Endothelial cell of umbilical vein (primary cell): ENCODE measurements at regions not wholly inside any gene's neighbourhood (a gene's known extent, or its start where the extent isn't known, plus 50 kb on each side); places are given as distances from the start of the nearest gene placed in this dataset.

ENCODE experiments used
- BruUV-seq: library from RNA; stranded (reverse); fragments of 400-500 nt; replicated peaks from 2 replicates; lab custom pipeline; 2021; lab: Mats Ljungman, UMichigan
- CTCF ChIA-PET: fragments of 300-600, 350-600 bp; sonication (Branson Sonifier 250); formaldehyde crosslinking; loops from one replicate; lab custom pipeline; 2021; ENCODE audit warnings: antibody characterized with exemption, inconsistent platforms; lab: Charles Lee
- POLR2A ChIA-PET: fragments of 300-600, 350-600 bp; sonication (Branson Sonifier 250); formaldehyde crosslinking; loops from one replicate; lab custom pipeline; 2021; ENCODE audit warnings: antibody characterized with exemption, inconsistent platforms; lab: Charles Lee
- DNase-seq: peaks from one replicate; pipeline ENCODE4 v3.0.0-alpha.2; 2011; ENCODE audit warnings: low read depth, low spot score
- FAIRE-seq: peaks from 2 replicates; lab custom pipeline; 2011; peaks lifted over from hg19 to GRCh38; lab: Jason Lieb, UNC
- H2AFZ ChIP-seq: 2 replicates; pipeline ENCODE4 v1.6.0; 2012; ENCODE audit warnings: low read depth, low read length, control low read depth, inconsistent platforms
- H3K27ac ChIP-seq: 2 replicates; pipeline ENCODE4 v1.5.1; 2011; ENCODE audit warnings: low read depth, mild to moderate bottlenecking, control low read depth, low read length, moderate library complexity; ENCODE audit not compliant: insufficient read depth
- H3K27me3 ChIP-seq, 2 experiments: 2 replicates each; pipeline versions ENCODE4 v1.6.0 to v1.6.1; 2011; ENCODE audit warnings: low read length in 2 of 2, mixed read lengths in 1 of 2; ENCODE audit not compliant: control insufficient read depth in 2 of 2, insufficient read depth in 2 of 2
- H3K36me3 ChIP-seq, 2 experiments: 2 replicates in 1 of 2; 3 replicates in 1 of 2; pipeline ENCODE4 v1.5.1; 2011; ENCODE audit warnings: low read length in 2 of 2, mild to moderate bottlenecking in 1 of 2, moderate library complexity in 1 of 2; ENCODE audit not compliant: control insufficient read depth in 2 of 2, insufficient read depth in 2 of 2; ENCODE audit errors: extremely low read depth in 1 of 2
- H3K4me1 ChIP-seq: 3 replicates; pipeline ENCODE4 v1.5.1; 2011; ENCODE audit warnings: mild to moderate bottlenecking, low read length; ENCODE audit not compliant: control insufficient read depth, insufficient read depth; ENCODE audit errors: extremely low read depth
- H3K4me2 ChIP-seq: 2 replicates; pipeline ENCODE4 v1.6.1; 2011; ENCODE audit warnings: low read length, control low read depth, mixed read lengths; ENCODE audit not compliant: insufficient read depth
- H3K4me3 ChIP-seq, 3 experiments: fragments of 200-600 bp in 1 of 3; sonication (generic), shearing (Covaris generic) in 1 of 3; replicated peaks in 1 of 3; 2 replicates each; pipeline ENCODE4 v1.5.1; 2011 to 2016; ENCODE audit warnings: control low read depth in 3 of 3, low read length in 3 of 3, mild to moderate bottlenecking in 2 of 3, inconsistent platforms in 1 of 3, low read depth in 1 of 3, moderate library complexity in 1 of 3; ENCODE audit not compliant: insufficient read depth in 1 of 3
- H3K79me2 ChIP-seq: 2 replicates; pipeline ENCODE4 v1.6.0; 2012; ENCODE audit warnings: low read length, inconsistent platforms; ENCODE audit not compliant: control insufficient read depth, insufficient read depth
- H3K9ac ChIP-seq: replicated peaks from 2 replicates; pipeline ENCODE3; 2011; ENCODE audit warnings: low read length, control low read depth; ENCODE audit not compliant: insufficient read depth; ENCODE audit errors: extremely low read depth
- H3K9me1 ChIP-seq: replicated peaks from 3 replicates; pipeline ENCODE4 v1.6.0; 2011; ENCODE audit warnings: mild to moderate bottlenecking, low read length; ENCODE audit not compliant: control insufficient read depth, insufficient read depth; ENCODE audit errors: extremely low read depth
- H3K9me3 ChIP-seq: replicated peaks from 2 replicates; pipeline ENCODE4 v1.5.1; 2012; ENCODE audit warnings: low read length, inconsistent platforms; ENCODE audit not compliant: control insufficient read depth, insufficient read depth
- H4K20me1 ChIP-seq: replicated peaks from 2 replicates; pipeline ENCODE3; 2011; ENCODE audit warnings: mild to moderate bottlenecking, low read length; ENCODE audit not compliant: control insufficient read depth, insufficient read depth; ENCODE audit errors: extremely low read depth
- EZH2 ChIP-seq: IDR thresholded peaks from 2 replicates; pipeline ENCODE4 v1.6.1; 2012; ENCODE audit warnings: borderline replicate concordance, low read depth, mild to moderate bottlenecking, moderate library complexity, low read length, inconsistent platforms; ENCODE audit not compliant: severe bottlenecking
- FOS ChIP-seq: IDR thresholded peaks from 2 replicates; pipeline ENCODE4 v1.6.1; 2011; ENCODE audit warnings: mild to moderate bottlenecking, low read length, moderate library complexity, borderline replicate concordance; ENCODE audit not compliant: insufficient read depth
- GATA2 ChIP-seq: IDR thresholded peaks from 2 replicates; pipeline ENCODE4 v1.7.0; 2011; ENCODE audit warnings: low read depth, mild to moderate bottlenecking, moderate library complexity, mixed read lengths, low read length; ENCODE audit not compliant: insufficient read length, insufficient read depth
- JUN ChIP-seq: IDR thresholded peaks from 2 replicates; pipeline ENCODE4 v1.6.1; 2011; ENCODE audit warnings: borderline replicate concordance, low read depth; ENCODE audit not compliant: insufficient read length, insufficient read depth
- MYC ChIP-seq: IDR thresholded peaks from one replicate; pipeline ENCODE4 v1.6.1; 2011; ENCODE audit warnings: mild to moderate bottlenecking, low read depth, low read length
- POLR2A ChIP-seq: IDR thresholded peaks from 2 replicates; pipeline ENCODE4 v1.6.1; 2012; ENCODE audit warnings: low read depth, mild to moderate bottlenecking, control low read depth, low read length
- POLR2AphosphoS5 ChIP-seq: IDR thresholded peaks from 2 replicates; pipeline ENCODE4 v1.6.1; 2012; ENCODE audit warnings: low read depth, mild to moderate bottlenecking, control low read depth, low read length, moderate library complexity; ENCODE audit not compliant: insufficient read depth
- dilution Hi-C: fragments of 300-500 bp; cut with MboI; formaldehyde crosslinking; loops from one replicate; pipeline ENCODE4 v1.15.0; 2019; ENCODE audit warnings: low sequenced_read_pairs; ENCODE audit not compliant: extremely low pct_ligation_motif_present
- intact Hi-C: fragments of 100-400 bp; cut with micrococcal nuclease; formaldehyde crosslinking; loops from one replicate; pipeline ENCODE4 v1.10.0; 2022
- TF ChIP-seq, protein P1 (sequence below), 2 donors: IDR thresholded peaks; 1 replicate in 1 of 2; 2 replicates in 1 of 2; pipeline ENCODE4 v1.5.1; 2011; ENCODE audit warnings: low read length in 2 of 2, mild to moderate bottlenecking in 2 of 2, moderate library complexity in 2 of 2, control low read depth in 1 of 2, inconsistent platforms in 1 of 2, low read depth in 1 of 2; ENCODE audit not compliant: insufficient read depth in 1 of 2; ENCODE audit errors: extremely low read depth in 1 of 2
- TF ChIP-seq, protein P2 (sequence below): IDR thresholded peaks from 2 replicates; pipeline ENCODE4 v1.6.1; 2011; ENCODE audit not compliant: insufficient read depth, insufficient read length

DNA sequence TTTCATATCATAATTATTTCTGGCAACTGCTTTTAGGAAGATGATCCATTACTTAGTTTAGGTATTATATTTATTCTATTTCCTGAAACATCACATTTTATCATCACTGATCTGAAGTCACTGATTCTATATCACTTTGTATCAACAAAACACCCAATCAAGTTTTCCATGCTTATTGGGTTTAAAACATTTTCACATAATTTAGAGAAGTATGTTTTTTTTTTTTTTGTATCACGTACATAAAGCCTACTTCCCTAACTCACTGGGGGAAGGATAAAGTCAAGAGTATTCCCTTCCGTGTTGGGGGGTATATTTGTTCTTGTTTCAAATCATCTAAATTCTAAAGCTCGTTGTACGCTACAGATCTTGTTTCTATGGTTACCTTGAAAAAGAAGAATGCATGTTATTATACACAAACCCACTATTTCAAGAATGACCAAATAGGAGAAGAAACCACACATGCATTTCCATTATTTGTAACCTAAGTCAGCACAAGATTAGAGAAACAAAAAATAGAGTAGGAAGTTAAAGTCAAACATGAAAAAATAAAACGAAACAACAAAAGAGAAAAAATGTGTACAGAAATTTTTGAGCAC, 637.2 kb upstream of the MIR17HG start:
- ChIA-PET CTCF (no interaction called here), POLR2A (no interaction called here)
- H3K4me2 ChIP-seq: no peak overlapping the region
- dilution Hi-C loops: no loop called here
- BruUV-seq: no TSS peak
- H3K27me3 ChIP-seq: no peaks in the 10 kb centered on the region
- TF ChIP-seq POLR2AphosphoS5: no peak
- TF ChIP-seq GATA2: no peak
- no peak for TF ChIP-seq JUN
- TF ChIP-seq MYC: no peak
- TF ChIP-seq POLR2A: no peak
- TF ChIP-seq EZH2: no peak
- TF ChIP-seq, protein P1, sequence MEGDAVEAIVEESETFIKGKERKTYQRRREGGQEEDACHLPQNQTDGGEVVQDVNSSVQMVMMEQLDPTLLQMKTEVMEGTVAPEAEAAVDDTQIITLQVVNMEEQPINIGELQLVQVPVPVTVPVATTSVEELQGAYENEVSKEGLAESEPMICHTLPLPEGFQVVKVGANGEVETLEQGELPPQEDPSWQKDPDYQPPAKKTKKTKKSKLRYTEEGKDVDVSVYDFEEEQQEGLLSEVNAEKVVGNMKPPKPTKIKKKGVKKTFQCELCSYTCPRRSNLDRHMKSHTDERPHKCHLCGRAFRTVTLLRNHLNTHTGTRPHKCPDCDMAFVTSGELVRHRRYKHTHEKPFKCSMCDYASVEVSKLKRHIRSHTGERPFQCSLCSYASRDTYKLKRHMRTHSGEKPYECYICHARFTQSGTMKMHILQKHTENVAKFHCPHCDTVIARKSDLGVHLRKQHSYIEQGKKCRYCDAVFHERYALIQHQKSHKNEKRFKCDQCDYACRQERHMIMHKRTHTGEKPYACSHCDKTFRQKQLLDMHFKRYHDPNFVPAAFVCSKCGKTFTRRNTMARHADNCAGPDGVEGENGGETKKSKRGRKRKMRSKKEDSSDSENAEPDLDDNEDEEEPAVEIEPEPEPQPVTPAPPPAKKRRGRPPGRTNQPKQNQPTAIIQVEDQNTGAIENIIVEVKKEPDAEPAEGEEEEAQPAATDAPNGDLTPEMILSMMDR (IDR thresholded peaks at IDR 0.05; ENCODE audit: extremely low read depth in 1 of 2, insufficient read depth in 1 of 2, low read depth in 1 of 2, low read length in 2 of 2): no peak
- TF ChIP-seq, protein P2, sequence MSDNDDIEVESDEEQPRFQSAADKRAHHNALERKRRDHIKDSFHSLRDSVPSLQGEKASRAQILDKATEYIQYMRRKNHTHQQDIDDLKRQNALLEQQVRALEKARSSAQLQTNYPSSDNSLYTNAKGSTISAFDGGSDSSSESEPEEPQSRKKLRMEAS: no peak
- no peak for TF ChIP-seq FOS
- H3K4me3 ChIP-seq: no peak overlapping the region
- no peaks in the 10 kb centered on the region for H3K9me1 ChIP-seq
- no peak overlapping the region for H3K9ac ChIP-seq
- H2AFZ ChIP-seq: no peak overlapping the region
- no peak overlapping the region for H3K27ac ChIP-seq
- H3K9me3 ChIP-seq: no peaks in the 10 kb centered on the region
- no peak for DNase-seq
- no peaks in the 10 kb centered on the region for H4K20me1 ChIP-seq
- FAIRE-seq: no peak
- no peaks in the 10 kb centered on the region for H3K36me3 ChIP-seq
- intact Hi-C loops: no loop called here
- H3K4me1 ChIP-seq: no peaks in the 10 kb centered on the region
- H3K79me2 ChIP-seq: no peaks in the 10 kb centered on the region
